GM19455 (cell line): ENCODE measurements at regions not wholly inside any gene's neighbourhood (a gene's known extent, or its start where the extent isn't known, plus 50 kb on each side); places are given as distances from the start of the nearest gene placed in this dataset.
"Not testable (repeated sequence)": the region's sequence is repeated elsewhere in the genome, so short reads cannot be mapped to it uniquely, and the experiment has no call there.

Source experiments
- ATAC-seq: cut with Tn5 transposase; IDR thresholded peaks from one replicate; pipeline ENCODE4 v1.9.1; 2021; ENCODE audit not compliant: unreplicated experiment

GRCh38 chr16:85237817-85238216 is 125.5 kb upstream of the CIBAR2 start:
- ATAC-seq, result no peak

- ATAC-seq, result no peak
Observed at GRCh38 chr16:85238233-85238647, 126.0 kb upstream of the CIBAR2 start.

- ATAC-seq, result no peak
Observed at GRCh38 chr16:85239239-85239638, 127.0 kb upstream of the CIBAR2 start.

DNA sequence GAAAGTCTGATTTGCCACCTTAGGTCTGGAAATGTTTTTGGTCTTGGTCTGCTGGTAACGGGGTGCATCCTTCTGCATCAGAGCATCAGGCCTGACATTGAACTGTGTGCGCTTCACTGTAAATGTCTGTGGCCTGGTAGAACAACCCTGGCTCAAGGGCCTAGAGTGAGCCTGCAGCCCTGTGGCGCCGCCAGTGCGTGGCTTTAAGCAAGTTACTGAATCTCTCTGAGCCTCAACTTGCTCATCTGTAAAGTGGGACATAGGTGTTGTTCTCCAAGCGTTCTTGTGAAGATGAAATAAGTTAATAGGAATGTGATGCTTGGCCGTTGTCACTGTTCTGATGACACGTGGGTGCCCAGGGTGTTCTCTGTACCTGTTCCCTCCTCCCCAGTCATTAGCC is 127.6 kb upstream of the CIBAR2 start:
- no peak for ATAC-seq

GRCh38 chr16:85240982-85241924 is 129.0 kb upstream of the CIBAR2 start:
- no peak for ATAC-seq

DNA sequence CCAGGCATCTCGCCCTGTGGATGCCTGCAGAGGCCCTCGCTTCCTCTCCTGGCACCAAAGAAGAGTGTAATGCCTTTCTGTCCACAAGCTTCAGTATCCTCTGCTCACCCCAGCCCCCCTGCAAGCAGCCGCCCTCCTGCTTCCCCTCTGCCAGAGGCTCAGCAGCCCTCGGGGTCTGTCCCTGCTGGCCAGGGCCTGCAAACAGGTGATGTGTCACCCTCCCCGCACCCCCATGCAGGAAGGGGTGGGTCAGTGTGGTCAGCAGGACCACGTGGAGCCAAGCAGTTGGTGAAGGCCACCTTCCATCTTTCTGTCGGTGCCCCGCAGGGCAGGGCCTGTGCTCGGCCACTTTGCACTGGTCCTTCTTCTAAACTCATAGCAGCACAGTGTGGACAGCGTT is 129.9 kb upstream of the CIBAR2 start:
- ATAC-seq, result no peak

DNA sequence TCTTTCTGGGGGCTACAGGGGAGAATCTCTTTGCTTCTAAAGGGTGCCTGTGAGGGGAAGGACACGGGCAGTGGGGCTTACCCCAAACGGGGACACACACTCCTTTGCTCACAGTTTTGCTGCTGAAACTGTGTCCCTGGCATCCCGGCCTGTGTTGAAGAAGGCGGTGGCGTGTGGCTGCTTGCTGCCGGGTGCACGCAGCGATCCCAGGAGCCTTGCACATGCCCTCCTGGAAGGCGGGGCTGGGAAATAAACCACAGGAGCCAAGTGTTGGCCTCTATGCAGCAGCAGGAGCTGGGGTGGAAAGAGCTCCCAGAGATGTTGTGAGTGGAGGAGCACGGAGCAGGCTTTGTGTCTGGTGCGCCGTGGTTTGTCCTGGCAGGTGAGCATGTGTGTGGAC is 131.0 kb upstream of the CIBAR2 start:
- ATAC-seq, result no peak

- ATAC-seq, result not testable (repeated sequence)
Observed at GRCh38 chr16:85244452-85244851, 132.2 kb upstream of the CIBAR2 start.

DNA sequence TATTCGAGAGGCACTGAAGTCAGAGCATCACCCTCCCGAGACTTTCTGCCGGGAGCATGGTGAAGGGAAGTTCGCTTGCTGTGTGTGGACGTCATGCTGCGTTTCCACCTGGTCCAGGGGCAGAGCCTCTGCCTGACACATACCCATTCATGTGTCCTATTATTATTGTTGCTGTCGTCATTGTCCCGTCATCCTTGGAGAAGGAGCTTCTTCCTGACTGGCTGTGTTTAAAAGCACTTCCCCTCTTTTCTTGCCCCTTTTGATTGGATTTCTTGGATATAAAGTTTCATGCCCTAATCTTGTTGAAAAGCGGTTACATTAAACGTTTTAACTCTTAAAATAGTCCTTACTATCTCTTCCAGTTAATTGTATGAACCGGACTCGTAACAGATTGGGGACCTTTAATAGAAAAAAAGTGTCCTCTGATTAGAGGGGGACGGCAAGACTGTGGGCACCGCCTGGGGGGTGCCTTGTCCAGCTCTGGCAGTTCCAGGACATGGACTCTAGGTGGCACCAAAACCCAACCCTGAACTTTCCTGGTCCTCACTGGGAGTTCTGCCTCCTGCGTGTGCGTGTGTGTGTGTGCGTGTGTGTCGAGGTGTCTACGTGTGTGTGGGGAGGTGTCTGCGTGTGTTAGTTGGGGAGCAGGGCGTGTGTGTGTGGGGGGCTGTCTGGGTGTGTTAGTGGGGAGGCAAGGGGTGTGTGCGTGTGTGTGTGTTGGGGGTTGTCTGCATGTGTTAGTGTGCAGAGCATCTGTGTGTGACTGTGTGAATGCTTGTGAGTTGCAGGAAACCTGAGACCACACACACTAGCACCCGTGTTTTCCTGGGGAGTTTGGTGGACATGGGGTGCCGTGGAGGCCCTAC is 133.3 kb upstream of the CIBAR2 start:
- no peak for ATAC-seq

- ATAC-seq, result no peak
Observed at GRCh38 chr16:85246473-85246872, 134.2 kb upstream of the CIBAR2 start.

DNA sequence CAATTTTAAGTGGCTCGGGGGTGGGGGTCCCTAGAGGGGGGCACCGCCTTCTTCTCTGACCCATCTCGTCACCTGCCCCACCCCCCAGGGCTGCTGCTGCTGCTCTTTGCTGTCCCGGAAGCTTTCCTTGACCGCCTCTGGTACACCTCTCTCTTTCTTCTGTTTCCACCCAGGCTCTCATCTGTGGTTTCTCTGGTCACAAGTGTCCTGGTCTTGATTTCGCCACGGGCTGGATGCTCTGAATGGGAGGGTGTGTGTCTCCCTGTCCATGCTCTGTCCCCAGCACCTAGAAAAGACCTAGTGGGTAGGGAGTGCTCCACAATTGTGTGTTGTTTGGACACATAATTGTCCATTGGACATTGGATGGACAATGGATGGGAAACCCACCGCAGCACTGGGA is 134.7 kb upstream of the CIBAR2 start:
- no peak for ATAC-seq

GRCh38 chr16:85248342-85248741 is 136.1 kb upstream of the CIBAR2 start:
- ATAC-seq, result no peak

GRCh38 chr16:85248857-85249256 is 136.6 kb upstream of the CIBAR2 start:
- no peak for ATAC-seq

- ATAC-seq, result no peak
Observed at GRCh38 chr16:85249418-85250146, 137.3 kb upstream of the CIBAR2 start.

- ATAC-seq, result no peak
Observed at GRCh38 chr16:85250147-85250463, 137.8 kb upstream of the CIBAR2 start.

DNA sequence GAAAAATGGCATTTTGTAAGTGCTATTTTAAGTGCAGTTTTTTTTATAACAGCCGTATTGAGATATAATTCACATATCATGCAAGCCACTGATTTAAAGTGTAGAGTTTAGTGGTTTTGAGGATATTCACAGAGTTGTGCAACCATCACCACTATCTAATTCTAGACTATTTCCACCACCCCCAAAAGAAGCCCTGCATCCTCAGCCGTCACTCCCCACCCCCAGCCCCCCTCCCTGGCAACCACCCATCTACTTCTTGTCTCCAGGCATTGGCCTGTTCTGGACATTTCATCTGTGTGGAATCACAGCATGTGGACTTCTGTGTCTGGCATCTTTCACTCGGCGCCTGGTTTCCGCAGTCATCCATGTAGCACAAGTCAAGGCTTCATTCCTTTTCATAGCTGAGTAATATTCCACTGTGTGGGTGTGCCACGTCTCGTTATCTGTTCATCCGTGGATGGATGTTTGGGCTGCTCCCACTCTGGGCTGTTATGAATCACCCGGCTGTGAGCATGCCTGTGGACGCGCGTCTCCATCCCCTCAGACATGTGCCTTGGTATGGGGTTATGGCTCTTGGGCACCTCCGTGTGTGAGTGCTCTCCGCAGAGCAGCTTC is 138.4 kb upstream of the CIBAR2 start:
- ATAC-seq, result no peak

DNA sequence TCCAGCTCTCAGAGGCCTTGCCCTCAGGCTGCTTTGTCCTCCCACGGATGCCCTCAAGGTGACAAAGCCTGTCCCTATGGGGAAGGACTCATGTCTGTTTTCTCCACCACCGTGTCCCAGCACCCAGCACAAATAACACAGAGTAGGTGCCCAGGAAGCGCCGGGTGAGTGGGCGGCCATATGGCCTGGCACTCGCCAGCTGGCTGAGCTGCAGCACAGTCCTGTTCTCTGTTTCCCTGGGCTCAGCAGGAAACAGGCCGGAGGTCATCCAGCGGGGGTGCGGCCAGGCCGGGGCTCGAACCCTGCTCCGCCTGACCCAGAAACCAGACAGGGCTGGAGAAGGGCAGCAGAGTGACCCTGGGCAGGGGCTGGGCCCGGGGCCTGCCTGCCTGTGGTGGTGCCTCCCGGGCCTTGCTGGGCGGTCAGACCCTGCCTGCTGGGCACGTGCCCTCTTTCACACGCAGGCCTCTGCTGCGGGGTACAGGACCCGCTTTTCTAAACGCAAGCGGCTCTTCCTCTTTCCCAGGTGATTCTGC is 139.0 kb upstream of the CIBAR2 start:
- no peak for ATAC-seq

- ATAC-seq, result no peak
Observed at GRCh38 chr16:85252014-85252413, 139.7 kb upstream of the CIBAR2 start.

- ATAC-seq, result no peak
Observed at GRCh38 chr16:85252461-85252860, 140.2 kb upstream of the CIBAR2 start.

DNA sequence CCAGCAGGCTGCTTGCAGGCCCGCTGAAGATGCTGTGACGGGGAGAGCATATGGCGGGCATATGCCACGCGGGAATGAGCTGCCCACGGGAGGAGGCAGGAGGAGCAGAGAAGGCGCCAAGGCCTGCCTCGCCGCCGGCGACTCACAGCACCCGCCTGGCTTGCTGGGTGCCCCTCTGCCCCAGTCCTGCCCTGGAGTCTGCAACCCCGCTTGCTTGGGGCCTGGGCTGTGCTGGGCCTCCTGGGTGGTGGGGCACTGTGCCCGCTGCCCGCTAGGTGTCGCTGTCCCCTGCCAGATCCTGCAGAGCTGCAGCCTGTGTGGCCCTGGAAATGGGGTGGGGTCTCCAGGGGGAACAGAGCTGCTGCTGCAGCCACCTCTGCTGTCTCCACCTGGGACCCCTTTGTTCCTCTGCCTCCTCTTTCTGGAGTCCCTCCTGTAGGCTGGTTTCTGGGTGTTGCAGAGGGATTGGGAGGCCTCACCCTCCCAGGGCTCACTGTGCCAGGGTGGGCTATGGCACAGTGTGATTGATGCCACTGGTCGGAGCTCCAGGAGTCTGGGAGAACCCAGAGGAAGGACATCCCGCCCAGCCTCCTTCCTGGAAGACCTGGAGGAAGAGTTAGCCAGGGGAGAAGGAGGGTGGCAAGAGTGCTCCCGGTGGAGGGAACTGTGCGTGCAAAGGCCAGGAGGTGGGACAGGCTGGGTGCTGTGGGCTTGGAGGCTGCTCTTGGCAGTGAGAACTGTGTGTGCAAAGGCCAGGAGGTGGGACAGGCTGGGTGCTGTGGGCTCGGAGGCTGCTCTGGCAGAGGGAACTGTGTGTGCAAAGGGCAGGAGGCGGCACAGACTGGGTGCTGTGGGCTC is 141.0 kb upstream of the CIBAR2 start:
- no peak for ATAC-seq
